ENCODE measurements at regions not wholly inside any gene's neighbourhood (a gene's known extent, or its start where the extent isn't known, plus 50 kb on each side); places are given as distances from the start of the nearest gene placed in this dataset.
A peak's percentile ranks its signal among the peaks of the same experiment; 100 is the strongest.

DNA sequence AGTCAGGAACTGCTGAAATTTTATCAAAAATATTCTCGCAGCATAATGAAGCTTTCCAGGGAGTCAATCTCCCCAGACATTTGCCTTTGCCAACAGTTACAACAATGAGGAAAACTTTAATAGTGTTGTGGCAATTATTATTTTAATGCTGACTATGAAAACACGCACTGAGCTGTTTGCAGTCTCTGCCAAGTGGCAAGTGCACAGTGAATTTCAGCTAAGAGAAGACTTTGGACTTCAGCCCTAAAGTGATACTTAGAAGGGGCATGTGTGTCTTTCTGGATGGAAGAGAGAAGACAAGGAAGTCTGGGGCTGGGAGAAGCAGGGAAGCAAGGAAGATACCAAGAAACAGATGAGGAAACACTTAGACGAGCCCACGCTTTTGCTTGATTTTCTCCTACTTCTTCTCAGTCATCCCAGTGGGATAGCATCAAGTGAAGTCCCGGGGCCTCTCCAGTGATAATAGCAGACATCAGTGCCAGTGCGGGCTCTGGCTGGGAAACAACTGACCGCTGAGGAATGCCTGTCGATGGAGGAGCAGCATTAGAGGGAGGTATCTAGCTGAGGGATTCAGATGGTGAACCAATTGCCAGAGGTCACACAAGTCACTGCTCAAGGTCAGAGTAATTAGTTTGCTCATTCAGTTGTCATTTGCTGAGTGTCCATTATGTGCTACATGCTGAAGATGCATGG lies 196.3 kb downstream of the TTLL7 start:
- H3K9me3 Mint-ChIP-seq = no peaks in the 10 kb centered on the region
- H3K4me1 Mint-ChIP-seq = peaks cover 44% of the 10 kb centered on the region
- no peaks in the 10 kb centered on the region for H3K27me3 Mint-ChIP-seq (ENCODE audit: low read depth)
- no peak overlapping the region for H3K4me3 Mint-ChIP-seq
- H3K36me3 Mint-ChIP-seq (ENCODE audit: low read depth) = no peaks in the 10 kb centered on the region
- H3K27ac Mint-ChIP-seq (ENCODE audit: unreplicated experiment) = no peak overlapping the region
- DNase-seq (ENCODE audit: low read depth, low spot score) = no peak
- TF ChIP-seq, protein P1, sequence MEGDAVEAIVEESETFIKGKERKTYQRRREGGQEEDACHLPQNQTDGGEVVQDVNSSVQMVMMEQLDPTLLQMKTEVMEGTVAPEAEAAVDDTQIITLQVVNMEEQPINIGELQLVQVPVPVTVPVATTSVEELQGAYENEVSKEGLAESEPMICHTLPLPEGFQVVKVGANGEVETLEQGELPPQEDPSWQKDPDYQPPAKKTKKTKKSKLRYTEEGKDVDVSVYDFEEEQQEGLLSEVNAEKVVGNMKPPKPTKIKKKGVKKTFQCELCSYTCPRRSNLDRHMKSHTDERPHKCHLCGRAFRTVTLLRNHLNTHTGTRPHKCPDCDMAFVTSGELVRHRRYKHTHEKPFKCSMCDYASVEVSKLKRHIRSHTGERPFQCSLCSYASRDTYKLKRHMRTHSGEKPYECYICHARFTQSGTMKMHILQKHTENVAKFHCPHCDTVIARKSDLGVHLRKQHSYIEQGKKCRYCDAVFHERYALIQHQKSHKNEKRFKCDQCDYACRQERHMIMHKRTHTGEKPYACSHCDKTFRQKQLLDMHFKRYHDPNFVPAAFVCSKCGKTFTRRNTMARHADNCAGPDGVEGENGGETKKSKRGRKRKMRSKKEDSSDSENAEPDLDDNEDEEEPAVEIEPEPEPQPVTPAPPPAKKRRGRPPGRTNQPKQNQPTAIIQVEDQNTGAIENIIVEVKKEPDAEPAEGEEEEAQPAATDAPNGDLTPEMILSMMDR (conservative IDR thresholded peaks at IDR 0.05) = no peak

DNA sequence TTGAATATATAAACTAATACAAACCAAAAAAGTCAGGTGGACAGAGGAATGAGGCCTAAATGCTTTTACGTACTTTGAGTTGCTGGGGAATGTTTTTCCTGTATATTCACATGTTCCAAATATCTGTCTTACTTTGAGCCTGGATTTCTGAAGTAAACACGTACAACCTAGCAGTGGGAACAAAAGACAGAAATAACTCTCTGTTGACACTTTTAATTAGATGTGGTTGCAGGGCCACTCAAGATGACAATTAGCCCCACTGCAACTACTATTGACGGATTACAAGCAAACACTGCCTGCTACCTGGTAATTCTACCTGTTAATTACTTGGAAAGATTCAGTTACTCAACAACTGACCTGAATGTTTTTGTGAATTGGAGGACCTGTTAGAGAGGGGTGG lies 196.9 kb downstream of the TTLL7 start:
- TF ChIP-seq, protein P1 (conservative IDR thresholded peaks at IDR 0.05) = no peak
- DNase-seq (ENCODE audit: low read depth, low spot score) = no peak
- H3K36me3 Mint-ChIP-seq (ENCODE audit: low read depth) = no peaks in the 10 kb centered on the region
- no peaks in the 10 kb centered on the region for H3K27me3 Mint-ChIP-seq (ENCODE audit: low read depth)
- peaks cover 4% of the 10 kb centered on the region for H3K9me3 Mint-ChIP-seq
- H3K27ac Mint-ChIP-seq (ENCODE audit: unreplicated experiment) = no peak overlapping the region
- no peak overlapping the region for H3K4me3 Mint-ChIP-seq
- H3K4me1 Mint-ChIP-seq = peaks cover 44% of the 10 kb centered on the region

DNA sequence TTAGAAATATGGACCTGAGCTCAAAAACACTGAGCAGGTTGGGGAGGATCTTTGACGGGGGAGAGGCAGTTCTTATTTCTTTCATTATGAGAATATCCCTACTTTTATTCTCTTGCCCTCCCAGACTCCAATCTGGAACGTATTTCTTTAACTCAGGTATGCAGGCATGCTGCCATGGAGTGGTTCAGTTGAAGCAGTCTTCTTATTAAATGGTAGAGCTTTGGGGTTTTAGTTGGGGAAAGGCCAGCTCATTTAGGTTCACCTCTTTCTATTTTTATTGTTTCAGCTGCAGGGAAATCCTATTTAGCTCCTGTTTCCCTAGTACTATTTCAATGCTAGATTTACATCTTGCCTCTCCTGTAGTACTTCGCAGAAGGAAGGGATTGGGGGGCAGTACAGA lies 198.9 kb downstream of the TTLL7 start:
- DNase-seq (ENCODE audit: low read depth, low spot score) = no peak
- H3K36me3 Mint-ChIP-seq (ENCODE audit: low read depth) = no peaks in the 10 kb centered on the region
- no peak overlapping the region for H3K27ac Mint-ChIP-seq (ENCODE audit: unreplicated experiment)
- H3K9me3 Mint-ChIP-seq = peaks cover 4% of the 10 kb centered on the region
- no peaks in the 10 kb centered on the region for H3K27me3 Mint-ChIP-seq (ENCODE audit: low read depth)
- TF ChIP-seq, protein P1 (conservative IDR thresholded peaks at IDR 0.05) = no peak
- no peak overlapping the region for H3K4me3 Mint-ChIP-seq
- peaks cover 37% of the 10 kb centered on the region for H3K4me1 Mint-ChIP-seq

DNA sequence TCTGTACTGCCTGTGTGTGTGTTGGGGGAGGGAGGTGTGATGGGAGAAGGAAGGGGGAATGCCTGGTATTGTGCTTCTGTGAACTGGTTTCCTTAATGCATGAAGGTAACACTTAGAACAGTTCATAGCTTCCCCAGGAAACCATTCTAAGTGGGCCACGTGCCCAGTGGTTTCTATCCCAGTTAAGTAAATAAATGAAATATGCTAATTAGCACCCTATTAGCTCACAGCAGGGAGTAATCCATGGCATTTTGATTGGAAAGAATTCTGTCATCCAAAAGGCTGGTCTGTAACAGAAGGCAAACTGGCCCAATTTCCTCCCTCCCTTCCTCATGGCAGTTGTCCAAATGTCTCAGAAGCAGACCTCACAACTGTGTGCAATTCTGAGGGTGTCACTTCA lies 199.3 kb downstream of the TTLL7 start:
- Mint-ChIP-seq H3K4me3 (no peak overlapping the region), H3K9me3 (peaks cover 4% of the 10 kb centered on the region), H3K27ac (ENCODE audit: unreplicated experiment) (peak overlapping the region; percentile 93), H3K36me3 (ENCODE audit: low read depth) (no peaks in the 10 kb centered on the region), H3K27me3 (ENCODE audit: low read depth) (no peaks in the 10 kb centered on the region), H3K4me1 (peaks cover 33% of the 10 kb centered on the region)
- no peak for DNase-seq (ENCODE audit: low read depth, low spot score)
- TF ChIP-seq, protein P1 (conservative IDR thresholded peaks at IDR 0.05) = no peak

DNA sequence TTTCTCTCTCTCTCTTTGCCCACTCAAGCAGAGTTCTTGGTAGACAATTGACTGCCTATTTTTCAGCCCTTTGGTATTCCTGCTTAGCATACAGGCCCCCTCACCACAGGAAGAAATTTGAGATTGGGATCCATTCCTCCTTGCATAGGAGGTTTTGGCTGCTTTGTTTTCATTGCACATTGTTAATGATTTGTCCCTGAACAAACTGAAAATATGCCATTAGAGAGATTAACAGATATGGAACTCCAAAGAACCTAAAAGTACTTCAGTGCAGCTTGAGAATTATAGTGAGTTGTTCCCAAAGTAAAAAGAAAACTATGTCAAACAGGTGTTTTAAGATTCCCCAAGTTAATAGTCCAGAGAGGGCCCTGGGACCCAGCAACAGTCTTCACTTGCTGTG lies 200.0 kb downstream of the TTLL7 start:
- Mint-ChIP-seq H3K36me3 (ENCODE audit: low read depth) (no peaks in the 10 kb centered on the region), H3K4me1 (peaks cover 28% of the 10 kb centered on the region), H3K9me3 (peaks cover 4% of the 10 kb centered on the region), H3K27me3 (ENCODE audit: low read depth) (no peaks in the 10 kb centered on the region), H3K4me3 (no peak overlapping the region), H3K27ac (ENCODE audit: unreplicated experiment) (no peak overlapping the region)
- TF ChIP-seq, protein P1 (conservative IDR thresholded peaks at IDR 0.05) = no peak
- DNase-seq (ENCODE audit: low read depth, low spot score) = no peak
